ENCODE measurements at regions not wholly inside any gene's neighbourhood (a gene's known extent, or its start where the extent isn't known, plus 50 kb on each side); places are given as distances from the start of the nearest gene placed in this dataset.

- TF ChIP-seq CTCF (IDR thresholded peaks at IDR 0.05) (no peak), POLR2A (IDR thresholded peaks at IDR 0.05) (no peak), POLR2AphosphoS5 (IDR thresholded peaks at IDR 0.05) (no peak)
Measured at GRCh38 chr2:788227-789032, 111.2 kb upstream of the TMEM18 start.

Measured in prostate gland (tissue), 2 donors.